CD14-positive monocyte (primary cell): ENCODE measurements at regions not wholly inside any gene's neighbourhood (a gene's known extent, or its start where the extent isn't known, plus 50 kb on each side); places are given as distances from the start of the nearest gene placed in this dataset.

Experiments
- DNase-seq, 3 donors: peaks; one replicate each; pipeline ENCODE4 v3.0.0-alpha.2; 2011 to 2022
- H2AFZ ChIP-seq: 2 replicates; pipeline ENCODE4 v1.6.0; 2012; ENCODE audit warnings: mild to moderate bottlenecking, low read depth, low read length, inconsistent platforms; ENCODE audit not compliant: insufficient read depth, poor library complexity, severe bottlenecking
- H3K27ac ChIP-seq, 2 donors: 1 replicate in 1 of 2; 2 replicates in 1 of 2; pipeline ENCODE4 v1.5.1; 2012 to 2013; ENCODE audit warnings: low read length in 2 of 2, control low read depth in 1 of 2, inconsistent platforms in 1 of 2, low read depth in 1 of 2, mild to moderate bottlenecking in 1 of 2
- H3K27me3 ChIP-seq, 2 donors: one replicate each; pipeline versions ENCODE4 v1.6.0 to v1.6.1; 2011 to 2013; ENCODE audit warnings: low read length in 2 of 2; ENCODE audit not compliant: control insufficient read depth in 2 of 2, insufficient read depth in 2 of 2
- H3K36me3 ChIP-seq, 2 donors: replicated peaks in 1 of 2; 1 replicate in 1 of 2; 2 replicates in 1 of 2; pipeline versions ENCODE4 v1.5.1 to v1.6.1; 2012 to 2013; ENCODE audit warnings: low read length in 2 of 2, control low read depth in 1 of 2, inconsistent platforms in 1 of 2, mild to moderate bottlenecking in 1 of 2; ENCODE audit not compliant: insufficient read depth in 2 of 2, control insufficient read depth in 1 of 2
- H3K4me1 ChIP-seq, 2 donors: 1 replicate in 1 of 2; 2 replicates in 1 of 2; pipeline versions ENCODE4 v1.5.1 to v1.6.1; 2012 to 2013; ENCODE audit warnings: low read length in 2 of 2, control low read depth in 1 of 2, inconsistent platforms in 1 of 2, mild to moderate bottlenecking in 1 of 2, moderate library complexity in 1 of 2; ENCODE audit not compliant: insufficient read depth in 2 of 2, control insufficient read depth in 1 of 2
- H3K4me2 ChIP-seq: replicated peaks from 2 replicates; pipeline ENCODE3; 2012; ENCODE audit warnings: low read length, moderate library complexity, mild to moderate bottlenecking; ENCODE audit not compliant: poor library complexity, severe bottlenecking; ENCODE audit errors: extremely low read depth
- H3K4me3 ChIP-seq, 3 experiments: fragments of 200-600 bp in 1 of 3; sonication (generic) in 1 of 3; replicated peaks in 1 of 3; 1 replicate in 2 of 3; 2 replicates in 1 of 3; pipeline ENCODE4 v1.5.1; 2011 to 2013; ENCODE audit warnings: low read length in 3 of 3, mild to moderate bottlenecking in 3 of 3, control low read depth in 2 of 3, low read depth in 2 of 3, inconsistent platforms in 1 of 3, moderate library complexity in 1 of 3
- H3K79me2 ChIP-seq: 2 replicates; pipeline ENCODE4 v1.6.0; 2012; ENCODE audit warnings: mild to moderate bottlenecking, control low read depth, inconsistent platforms, low read length, moderate library complexity; ENCODE audit not compliant: insufficient read depth
- H3K9ac ChIP-seq: 2 replicates; pipeline ENCODE4 v1.6.0; 2017; ENCODE audit warnings: low read length, mild to moderate bottlenecking; ENCODE audit not compliant: insufficient read depth, poor library complexity, severe bottlenecking
- H3K9me3 ChIP-seq, 2 donors: replicated peaks in 1 of 2; 1 replicate in 1 of 2; 2 replicates in 1 of 2; pipeline versions ENCODE4 v1.5.1 to v1.6.1; 2012 to 2013; ENCODE audit warnings: low read length in 2 of 2, control low read depth in 1 of 2; ENCODE audit not compliant: control insufficient read depth in 1 of 2, insufficient read depth in 1 of 2
- H4K20me1 ChIP-seq: 2 replicates; pipeline ENCODE4 v1.6.0; 2012; ENCODE audit warnings: mild to moderate bottlenecking, low read length, control low read depth, moderate library complexity; ENCODE audit not compliant: insufficient read depth
- H3K27ac Mint-ChIP-seq, 7 donors: one replicate each; pipeline ENCODE4 v1.8.0; 2020; ENCODE audit warnings: mild to moderate bottlenecking in 7 of 7, mixed read lengths in 7 of 7, moderate library complexity in 6 of 7, inconsistent platforms in 2 of 7
- H3K27me3 Mint-ChIP-seq, 3 donors: one replicate each; pipeline ENCODE4 v1.8.0; 2021 to 2022; ENCODE audit warnings: low read depth in 3 of 3, mild to moderate bottlenecking in 3 of 3, mixed read lengths in 3 of 3, moderate library complexity in 3 of 3, inconsistent platforms in 1 of 3
- H3K36me3 Mint-ChIP-seq, 2 donors: one replicate each; pipeline ENCODE4 v1.8.0; 2020; ENCODE audit warnings: mixed read lengths in 2 of 2, inconsistent platforms in 1 of 2, mild to moderate bottlenecking in 1 of 2
- H3K4me1 Mint-ChIP-seq: one replicate; pipeline ENCODE4 v1.8.0; 2020; ENCODE audit warnings: mild to moderate bottlenecking, mixed read lengths
- H3K4me3 Mint-ChIP-seq, 2 donors: one replicate each; pipeline ENCODE4 v1.8.0; 2020; ENCODE audit warnings: mild to moderate bottlenecking in 2 of 2, mixed read lengths in 2 of 2, moderate library complexity in 1 of 2
- H3K9me3 Mint-ChIP-seq, 7 donors: one replicate each; pipeline ENCODE4 v1.8.0; 2020 to 2022; ENCODE audit warnings: mixed read lengths in 7 of 7, mild to moderate bottlenecking in 6 of 7, moderate library complexity in 6 of 7, inconsistent platforms in 2 of 7
- CTCF ChIP-seq: fragments of 200-600 bp; IDR thresholded peaks from one replicate; pipeline ENCODE4 v1.8.0; 2022; ENCODE audit warnings: antibody characterized with exemption, mild to moderate bottlenecking
- whole genome bisulfite sequencing: methylation state at CpG from one replicate; pipeline ENCODE4 v1.1.5; 2013; ENCODE audit warnings: missing lambda C conversion rate; ENCODE audit not compliant: insufficient coverage; 5-methylcytosine and 5-hydroxymethylcytosine counted together
- intact Hi-C, 2 donors: fragments of 100-400 bp; cut with micrococcal nuclease; formaldehyde crosslinking; loops; one replicate each; pipeline versions ENCODE4 v1.15.0 to v1.15.1; 2023

DNA sequence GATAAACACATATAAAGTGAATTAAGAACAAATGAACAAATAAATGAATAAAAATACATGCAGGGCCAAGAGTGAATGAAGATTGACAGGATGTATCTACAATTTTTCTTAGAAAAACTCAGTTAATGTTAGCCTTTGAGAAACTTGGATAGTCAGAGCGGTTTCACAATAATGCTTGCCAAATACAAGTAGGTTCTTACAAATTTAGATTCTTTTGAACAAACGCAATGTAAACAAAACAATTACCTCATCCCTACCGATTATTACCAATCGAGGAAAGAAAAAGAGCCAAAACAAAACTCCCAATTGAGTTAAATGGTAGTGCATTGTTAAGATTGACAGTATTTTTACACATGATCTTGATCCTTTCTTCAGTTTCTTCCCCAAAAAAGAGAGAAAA is 176.9 kb upstream of the DEPDC1 start:
- Histone ChIP-seq H3K4me3 (no peak overlapping the region), H4K20me1 (no peaks in the 10 kb centered on the region), H3K36me3 (no peaks in the 10 kb centered on the region), H2AFZ (no peak overlapping the region), H3K4me2 (no peak overlapping the region), H3K9me3 (peaks cover 0 to under 1% of the 10 kb centered on the region in 2 donors), H3K4me1 (no peaks in the 10 kb centered on the region), H3K27me3 (no peaks in the 10 kb centered on the region), H3K9ac (no peak overlapping the region), H3K27ac (no peak overlapping the region), H3K79me2 (no peaks in the 10 kb centered on the region)
- no peak for DNase-seq
- peaks cover 0 to 2% (median 0%) of the 10 kb centered on the region in 3 donors for H3K27me3 Mint-ChIP-seq
- intact Hi-C loops, result no loop called here
- H3K4me1 Mint-ChIP-seq, result no peaks in the 10 kb centered on the region
- H3K9me3 Mint-ChIP-seq, result peaks cover 0 to 5% (median 1%) of the 10 kb centered on the region in 7 donors
- no peaks in the 10 kb centered on the region for H3K36me3 Mint-ChIP-seq
- H3K27ac Mint-ChIP-seq, result no peak overlapping the region
- WGBS, result 100% methylated on average over 1 of the region's 4 CpGs
- H3K4me3 Mint-ChIP-seq, result no peak overlapping the region
- TF ChIP-seq CTCF, result no peak

DNA sequence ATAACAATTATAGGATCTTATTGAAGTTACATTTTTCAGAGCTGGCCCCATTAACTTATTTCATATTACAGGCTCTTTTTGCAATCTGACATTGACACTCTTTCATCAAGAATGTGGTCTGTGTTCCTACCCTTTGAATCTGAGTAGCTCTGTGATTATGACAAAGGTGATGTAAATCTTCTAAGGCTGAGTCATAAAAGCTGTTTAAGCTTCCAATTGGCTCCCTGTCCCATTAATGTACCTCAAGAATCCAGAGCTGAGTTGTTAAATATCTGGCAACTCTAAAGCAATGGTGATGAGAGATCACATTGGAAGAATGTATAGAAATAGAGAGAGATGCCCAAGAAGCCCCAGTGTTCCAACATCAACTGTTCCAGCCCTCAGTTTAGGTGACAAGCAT is 178.5 kb upstream of the DEPDC1 start:
- no peaks in the 10 kb centered on the region for H3K4me1 ChIP-seq
- H3K36me3 Mint-ChIP-seq, result no peaks in the 10 kb centered on the region
- no peaks in the 10 kb centered on the region for H3K27me3 ChIP-seq
- no peak overlapping the region for H2AFZ ChIP-seq
- DNase-seq, result no peak
- no peak overlapping the region for H3K27ac ChIP-seq
- no peaks in the 10 kb centered on the region for H3K36me3 ChIP-seq
- H3K9ac ChIP-seq, result no peak overlapping the region
- H3K4me1 Mint-ChIP-seq, result no peaks in the 10 kb centered on the region
- intact Hi-C loops, result no loop called here
- H3K27ac Mint-ChIP-seq, result no peak overlapping the region
- no peak for TF ChIP-seq CTCF
- peaks cover 0 to 2% (median 0%) of the 10 kb centered on the region in 3 donors for H3K27me3 Mint-ChIP-seq
- no peaks in the 10 kb centered on the region for H4K20me1 ChIP-seq
- H3K4me3 Mint-ChIP-seq, result no peak overlapping the region
- H3K4me2 ChIP-seq, result no peak overlapping the region
- H3K9me3 ChIP-seq, result no peaks in the 10 kb centered on the region
- H3K4me3 ChIP-seq, result no peak overlapping the region
- no peaks in the 10 kb centered on the region for H3K79me2 ChIP-seq
- peaks cover 0 to 3% (median 2%) of the 10 kb centered on the region in 7 donors for H3K9me3 Mint-ChIP-seq
